Neural cell (in vitro differentiated cells): ENCODE measurements at regions not wholly inside any gene's neighbourhood (a gene's known extent, or its start where the extent isn't known, plus 50 kb on each side); places are given as distances from the start of the nearest gene placed in this dataset.

ENCODE experiments used
- H2AFZ ChIP-seq: fragments of 200-600, 300-800 bp; sonication (generic), shearing (Covaris generic); 2 replicates; pipeline ENCODE4 v1.6.0; 2014; ENCODE audit warnings: low read depth, mild to moderate bottlenecking, antibody characterized with exemption, low read length, moderate library complexity
- H3F3A ChIP-seq: fragments of 200-600 bp; shearing (Covaris generic); 2 replicates; pipeline ENCODE4 v1.6.1; 2016; ENCODE audit warnings: mild to moderate bottlenecking, moderate library complexity, mixed read lengths, antibody characterized with exemption, low read length; ENCODE audit not compliant: insufficient read depth, poor library complexity, severe bottlenecking
- H3K27ac ChIP-seq: fragments of 200-600, 300-800 bp; sonication (generic), shearing (Covaris generic); 2 replicates; pipeline ENCODE4 v1.5.1; 2014; ENCODE audit warnings: mild to moderate bottlenecking, low read length, moderate library complexity
- H3K27me3 ChIP-seq: fragments of 300-800, 200-600 bp; sonication (generic), shearing (Covaris generic); 2 replicates; pipeline ENCODE4 v1.6.0; 2014; ENCODE audit warnings: mild to moderate bottlenecking, low read depth, low read length, moderate library complexity; ENCODE audit not compliant: insufficient read depth
- H3K36me3 ChIP-seq: fragments of 300-800, 200-600 bp; sonication (generic), shearing (Covaris generic); 2 replicates; pipeline ENCODE4 v1.5.1; 2014; ENCODE audit warnings: mild to moderate bottlenecking, antibody characterized with exemption, low read length, moderate library complexity; ENCODE audit not compliant: insufficient read depth
- H3K4me2 ChIP-seq: fragments of 300-800, 200-600 bp; sonication (generic), shearing (Covaris generic); 2 replicates; pipeline ENCODE4 v1.6.0; 2014; ENCODE audit warnings: mild to moderate bottlenecking, low read length
- H3K4me3 ChIP-seq: fragments of 300-800, 200-600 bp; sonication (generic), shearing (Covaris generic); 2 replicates; pipeline ENCODE4 v1.5.1; 2014; ENCODE audit warnings: mild to moderate bottlenecking, low read length, moderate library complexity
- H3K79me2 ChIP-seq: fragments of 200-600 bp; shearing (Covaris generic); replicated peaks from 2 replicates; pipeline ENCODE4 v1.6.0; 2014; ENCODE audit warnings: mild to moderate bottlenecking, low read length, moderate library complexity; ENCODE audit not compliant: insufficient read depth
- H3K9ac ChIP-seq: fragments of 300-800, 200-600 bp; sonication (generic), shearing (Covaris generic); 2 replicates; pipeline ENCODE4 v1.6.1; 2016; ENCODE audit warnings: mild to moderate bottlenecking, low read length, mixed read lengths
- H3K9me2 ChIP-seq: fragments of 200-600 bp; shearing (Covaris generic); 2 replicates; pipeline ENCODE4 v1.6.1; 2016; ENCODE audit warnings: mild to moderate bottlenecking, low read length, mixed read lengths; ENCODE audit not compliant: insufficient read depth
- H3K9me3 ChIP-seq: fragments of 200-600, 300-800 bp; sonication (generic), shearing (Covaris generic); 2 replicates; pipeline ENCODE4 v1.6.1; 2016; ENCODE audit warnings: mild to moderate bottlenecking, mixed run types, low read length, moderate library complexity, mixed read lengths
- H4K20me1 ChIP-seq: fragments of 200-600 bp; shearing (Covaris generic); 2 replicates; pipeline ENCODE4 v1.6.1; 2016; ENCODE audit warnings: mild to moderate bottlenecking, mixed run types; ENCODE audit not compliant: insufficient read depth
- EP300 ChIP-seq: fragments of 450-650 bp; conservative IDR thresholded peaks from 2 replicates; pipeline ENCODE4 v1.6.1; 2014; ENCODE audit warnings: antibody characterized with exemption, mild to moderate bottlenecking, moderate library complexity; ENCODE audit not compliant: poor library complexity, severe bottlenecking
- EZH2 ChIP-seq: fragments of 200-600, 300-800 bp; shearing (Covaris generic), sonication (generic); IDR thresholded peaks from 2 replicates; pipeline ENCODE4 v1.6.1; 2014; ENCODE audit warnings: antibody characterized with exemption, low read length, borderline replicate concordance, mild to moderate bottlenecking; ENCODE audit not compliant: insufficient read depth, poor library complexity, severe bottlenecking
- MXI1 ChIP-seq: fragments of 450-650 bp; conservative IDR thresholded peaks from 2 replicates; pipeline ENCODE4 v1.6.1; 2014; ENCODE audit warnings: antibody characterized with exemption, mild to moderate bottlenecking; ENCODE audit not compliant: poor library complexity, severe bottlenecking
- POLR2AphosphoS5 ChIP-seq: IDR thresholded peaks from 2 replicates; pipeline ENCODE4 v1.6.1; 2012
- RAD21 ChIP-seq: fragments of 450-650 bp; conservative IDR thresholded peaks from 2 replicates; pipeline ENCODE4 v1.6.1; 2014; ENCODE audit warnings: antibody characterized with exemption, mild to moderate bottlenecking, moderate library complexity
- REST ChIP-seq: IDR thresholded peaks from 2 replicates; pipeline ENCODE4 v1.6.1; 2012; ENCODE audit warnings: borderline replicate concordance
- SMC3 ChIP-seq: fragments of 450-650 bp; conservative IDR thresholded peaks from 2 replicates; pipeline ENCODE4 v1.6.1; 2014; ENCODE audit warnings: antibody characterized with exemption, mild to moderate bottlenecking, moderate library complexity; ENCODE audit not compliant: poor library complexity
- TAF1 ChIP-seq: IDR thresholded peaks from 2 replicates; pipeline ENCODE4 v1.6.1; 2012; ENCODE audit warnings: low read depth
- TF ChIP-seq, protein P1 (sequence below): fragments of 450-650 bp; IDR thresholded peaks from 2 replicates; pipeline ENCODE4 v1.5.1; 2014; ENCODE audit warnings: antibody characterized with exemption, mild to moderate bottlenecking, moderate library complexity; ENCODE audit not compliant: poor library complexity, severe bottlenecking

- Histone ChIP-seq H3K4me2 (no peak overlapping the region), H3K9ac (no peak overlapping the region)
Measured at GRCh38 chr7:69374044-69374425, 224.2 kb upstream of the AUTS2 start.

GRCh38 chr7:69377191-69377590 lies 221.1 kb upstream of the AUTS2 start:
- Histone ChIP-seq H3K27me3 (no peaks in the 10 kb centered on the region), H2AFZ (no peak overlapping the region), H3K79me2 (no peaks in the 10 kb centered on the region), H3F3A (no peaks in the 10 kb centered on the region), H3K9me2 (no peaks in the 10 kb centered on the region), H3K4me3 (no peak overlapping the region), H3K27ac (no peak overlapping the region), H3K9me3 (no peaks in the 10 kb centered on the region), H3K9ac (no peak overlapping the region), H3K36me3 (no peaks in the 10 kb centered on the region), H4K20me1 (no peaks in the 10 kb centered on the region), H3K4me2 (no peak overlapping the region)
- no peak for TF ChIP-seq EZH2
- TF ChIP-seq POLR2AphosphoS5: no peak

More at GRCh38 chr7:69374044-69374425, 224.2 kb upstream of the AUTS2 start:
- no peak overlapping the region for H3K4me3 ChIP-seq
- H3K27me3 ChIP-seq: no peaks in the 10 kb centered on the region
- H3K9me2 ChIP-seq: no peaks in the 10 kb centered on the region
- no peaks in the 10 kb centered on the region for H4K20me1 ChIP-seq
- H3K79me2 ChIP-seq: no peaks in the 10 kb centered on the region
- no peak for TF ChIP-seq TAF1
- TF ChIP-seq MXI1: no peak
- no peak for TF ChIP-seq RAD21
- TF ChIP-seq SMC3: no peak
- TF ChIP-seq EP300: no peak
- TF ChIP-seq, protein P1, sequence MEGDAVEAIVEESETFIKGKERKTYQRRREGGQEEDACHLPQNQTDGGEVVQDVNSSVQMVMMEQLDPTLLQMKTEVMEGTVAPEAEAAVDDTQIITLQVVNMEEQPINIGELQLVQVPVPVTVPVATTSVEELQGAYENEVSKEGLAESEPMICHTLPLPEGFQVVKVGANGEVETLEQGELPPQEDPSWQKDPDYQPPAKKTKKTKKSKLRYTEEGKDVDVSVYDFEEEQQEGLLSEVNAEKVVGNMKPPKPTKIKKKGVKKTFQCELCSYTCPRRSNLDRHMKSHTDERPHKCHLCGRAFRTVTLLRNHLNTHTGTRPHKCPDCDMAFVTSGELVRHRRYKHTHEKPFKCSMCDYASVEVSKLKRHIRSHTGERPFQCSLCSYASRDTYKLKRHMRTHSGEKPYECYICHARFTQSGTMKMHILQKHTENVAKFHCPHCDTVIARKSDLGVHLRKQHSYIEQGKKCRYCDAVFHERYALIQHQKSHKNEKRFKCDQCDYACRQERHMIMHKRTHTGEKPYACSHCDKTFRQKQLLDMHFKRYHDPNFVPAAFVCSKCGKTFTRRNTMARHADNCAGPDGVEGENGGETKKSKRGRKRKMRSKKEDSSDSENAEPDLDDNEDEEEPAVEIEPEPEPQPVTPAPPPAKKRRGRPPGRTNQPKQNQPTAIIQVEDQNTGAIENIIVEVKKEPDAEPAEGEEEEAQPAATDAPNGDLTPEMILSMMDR: no peak
- no peak for TF ChIP-seq EZH2
- no peak for TF ChIP-seq REST
- no peak for TF ChIP-seq POLR2AphosphoS5
- H3F3A ChIP-seq: no peaks in the 10 kb centered on the region
- H2AFZ ChIP-seq: no peak overlapping the region
- no peak overlapping the region for H3K27ac ChIP-seq
- H3K9me3 ChIP-seq: no peaks in the 10 kb centered on the region
- no peaks in the 10 kb centered on the region for H3K36me3 ChIP-seq
